WTC11 (cell line): ENCODE measurements at regions not wholly inside any gene's neighbourhood (a gene's known extent, or its start where the extent isn't known, plus 50 kb on each side); places are given as distances from the start of the nearest gene placed in this dataset.

ENCODE experiments used
- ATAC-seq: fragments of 200-7000 bp; cut with Tn5 transposase; 2 replicates; pipeline ENCODE4 v1.10.0; 2021; ENCODE audit warnings: mild to moderate bottlenecking, moderate library complexity
- CTCF ChIA-PET: fragments of 300-600 bp; sonication (Branson Sonifier 250); formaldehyde crosslinking; loops from one replicate; lab custom pipeline; 2021; ENCODE audit warnings: antibody characterized with exemption; lab: Charles Lee
- POLR2A ChIA-PET: fragments of 350-600 bp; sonication (Branson Sonifier 250); formaldehyde crosslinking; loops from one replicate; lab custom pipeline; 2021; ENCODE audit warnings: antibody characterized with exemption; lab: Charles Lee
- DNase-seq: peaks from one replicate; pipeline ENCODE4 v3.0.0; 2021; ENCODE audit warnings: low spot score
- H3K27ac Mint-ChIP-seq: 2 replicates; pipeline ENCODE4 v1.8.0; 2021; ENCODE audit warnings: mixed read lengths
- H3K27me3 Mint-ChIP-seq: 2 replicates; pipeline ENCODE4 v1.8.0; 2021; ENCODE audit warnings: low read depth, mild to moderate bottlenecking, moderate library complexity, mixed read lengths
- H3K36me3 Mint-ChIP-seq: 2 replicates; pipeline ENCODE4 v1.8.0; 2021; ENCODE audit warnings: mixed read lengths
- H3K4me1 Mint-ChIP-seq: 2 replicates; pipeline ENCODE4 v1.8.0; 2022; ENCODE audit warnings: mixed read lengths
- H3K4me3 Mint-ChIP-seq: 2 replicates; pipeline ENCODE4 v1.8.0; 2021; ENCODE audit warnings: mild to moderate bottlenecking, moderate library complexity, mixed read lengths
- H3K9me3 Mint-ChIP-seq: 2 replicates; pipeline ENCODE4 v1.8.0; 2021; ENCODE audit warnings: mixed read lengths
- ATF2 ChIP-seq: sonication (generic); formaldehyde crosslinking; IDR thresholded peaks from 2 replicates; pipeline ENCODE4 v1.8.1; 2022; ENCODE audit warnings: low read depth, missing genetic modification reagents, borderline replicate concordance
- ATF3 ChIP-seq: sonication (generic); formaldehyde crosslinking; conservative IDR thresholded peaks from 2 replicates; pipeline ENCODE4 v1.8.1; 2022; ENCODE audit warnings: mild to moderate bottlenecking, missing genetic modification reagents
- ATF6 ChIP-seq: sonication (generic); formaldehyde crosslinking; IDR thresholded peaks from 2 replicates; pipeline ENCODE4 v1.8.1; 2023; ENCODE audit warnings: mild to moderate bottlenecking, missing genetic modification reagents
- CDX4 ChIP-seq: fragments of 250-450 bp; sonication (Bioruptor Pico); IDR thresholded peaks from 2 replicates; pipeline ENCODE4 v1.9.0; 2021; ENCODE audit warnings: moderate library complexity, mild to moderate bottlenecking, inconsistent platforms, borderline replicate concordance
- CREM ChIP-seq: sonication (generic); formaldehyde crosslinking; IDR thresholded peaks from 2 replicates; pipeline ENCODE4 v1.8.1; 2022; ENCODE audit warnings: mild to moderate bottlenecking, missing genetic modification reagents, moderate library complexity
- CTCF ChIP-seq: fragments of 200-600 bp; IDR thresholded peaks from 2 replicates; pipeline ENCODE4 v1.8.0; 2022; ENCODE audit warnings: antibody characterized with exemption
- E2F5 ChIP-seq: sonication (generic); formaldehyde crosslinking; IDR thresholded peaks from 2 replicates; pipeline ENCODE4 v1.8.1; 2022; ENCODE audit warnings: mild to moderate bottlenecking, moderate library complexity, missing genetic modification reagents
- EMX1 ChIP-seq: fragments of 250-450 bp; sonication (Bioruptor Pico); IDR thresholded peaks from 2 replicates; pipeline ENCODE4 v1.8.0; 2021; ENCODE audit warnings: mild to moderate bottlenecking
- ESRRA ChIP-seq: sonication (generic); formaldehyde crosslinking; IDR thresholded peaks from 2 replicates; pipeline ENCODE4 v1.8.1; 2022; ENCODE audit warnings: mild to moderate bottlenecking, missing genetic modification reagents, borderline replicate concordance
- FOXJ3 ChIP-seq: sonication (generic); formaldehyde crosslinking; IDR thresholded peaks from 2 replicates; pipeline ENCODE4 v1.9.0; 2021; ENCODE audit warnings: missing genetic modification reagents, mild to moderate bottlenecking, borderline replicate concordance
- GRHL2 ChIP-seq: fragments of 250-450 bp; sonication (Bioruptor Pico); IDR thresholded peaks from 2 replicates; pipeline ENCODE4 v1.8.0; 2022; ENCODE audit warnings: mild to moderate bottlenecking, moderate library complexity; ENCODE audit not compliant: insufficient replicate concordance, severe bottlenecking
- GTF2I ChIP-seq: fragments of 250-450 bp; sonication (Bioruptor Pico); conservative IDR thresholded peaks from 2 replicates; pipeline ENCODE4 v1.4.0; 2021; ENCODE audit warnings: mild to moderate bottlenecking
- HMGXB4 ChIP-seq: sonication (generic); formaldehyde crosslinking; IDR thresholded peaks from 2 replicates; pipeline ENCODE4 v1.8.1; 2023; ENCODE audit warnings: mild to moderate bottlenecking, moderate library complexity, missing genetic modification reagents
- NR2C2 ChIP-seq: sonication (generic); formaldehyde crosslinking; IDR thresholded peaks from 2 replicates; pipeline ENCODE4 v1.8.0; 2022; ENCODE audit warnings: mild to moderate bottlenecking, missing genetic modification reagents
- PRDM15 ChIP-seq: sonication (generic); formaldehyde crosslinking; IDR thresholded peaks from 2 replicates; pipeline ENCODE4 v1.8.0; 2022; ENCODE audit warnings: missing genetic modification reagents
- SOX15 ChIP-seq: fragments of 250-450 bp; sonication (Bioruptor Pico); IDR thresholded peaks from 2 replicates; pipeline ENCODE4 v1.9.0; 2021; ENCODE audit warnings: mild to moderate bottlenecking
- ZMAT4 ChIP-seq: fragments of 250-450 bp; sonication (Bioruptor Pico); IDR thresholded peaks from 2 replicates; pipeline ENCODE4 v1.9.0; 2021; ENCODE audit warnings: mild to moderate bottlenecking
- ZNF232 ChIP-seq: sonication (generic); formaldehyde crosslinking; IDR thresholded peaks from 2 replicates; pipeline ENCODE4 v1.8.0; 2022; ENCODE audit warnings: mild to moderate bottlenecking, missing genetic modification reagents
- ZNF512 ChIP-seq: sonication (generic); formaldehyde crosslinking; IDR thresholded peaks from 2 replicates; pipeline ENCODE4 v1.8.1; 2022; ENCODE audit warnings: missing genetic modification reagents, borderline replicate concordance

- peaks cover 8% of the 10 kb centered on the region; the same call in 1 of the 2 replicates for H3K36me3 Mint-ChIP-seq
- CTCF ChIA-PET = no interaction called here
- peaks cover 20% of the 10 kb centered on the region for H3K9me3 Mint-ChIP-seq
- ATAC-seq (no peak), DNase-seq (no peak)
- H3K27me3 Mint-ChIP-seq = no peaks in the 10 kb centered on the region; the same call in 1 of the 2 replicates
- POLR2A ChIA-PET = no interaction called here
- H3K4me3 Mint-ChIP-seq = no peak overlapping the region
- no peak overlapping the region for H3K27ac Mint-ChIP-seq
- peaks cover 10% of the 10 kb centered on the region for H3K4me1 Mint-ChIP-seq
- TF ChIP-seq ZMAT4 (CRISPR knock-in tag) (no peak), HMGXB4 (CRISPR knock-in tag) (no peak), FOXJ3 (CRISPR knock-in tag) (no peak), CTCF (no peak), ESRRA (no peak), CDX4 (CRISPR knock-in tag) (no peak), E2F5 (no peak), ZNF512 (CRISPR knock-in tag) (no peak), ZNF232 (CRISPR knock-in tag) (no peak), PRDM15 (CRISPR knock-in tag) (no peak), SOX15 (CRISPR knock-in tag) (no peak), NR2C2 (CRISPR knock-in tag) (no peak), GTF2I (CRISPR knock-in tag) (no peak), ATF3 (CRISPR knock-in tag) (no peak), ATF2 (no peak), EMX1 (CRISPR knock-in tag) (no peak), CREM (CRISPR knock-in tag) (no peak), ATF6 (no peak), GRHL2 (CRISPR knock-in tag) (no peak)
These were observed 251.6 kb downstream of the QDPR start for GRCh38 chr4:17260166-17260907.
